HG02870 (cell line): ENCODE measurements at regions not wholly inside any gene's neighbourhood (a gene's known extent, or its start where the extent isn't known, plus 50 kb on each side); places are given as distances from the start of the nearest gene placed in this dataset.

Experiments
- ATAC-seq: cut with Tn5 transposase; IDR thresholded peaks from one replicate; pipeline ENCODE4 v1.9.1; 2021; ENCODE audit warnings: mild to moderate bottlenecking, moderate library complexity; ENCODE audit not compliant: unreplicated experiment

GRCh38 chr10:105347487-105347886, 706.4 kb downstream of the SORCS3 start:
- no peak for ATAC-seq

- no peak for ATAC-seq
These were observed 701.5 kb downstream of the SORCS3 start for GRCh38 chr10:105342606-105343005.

DNA sequence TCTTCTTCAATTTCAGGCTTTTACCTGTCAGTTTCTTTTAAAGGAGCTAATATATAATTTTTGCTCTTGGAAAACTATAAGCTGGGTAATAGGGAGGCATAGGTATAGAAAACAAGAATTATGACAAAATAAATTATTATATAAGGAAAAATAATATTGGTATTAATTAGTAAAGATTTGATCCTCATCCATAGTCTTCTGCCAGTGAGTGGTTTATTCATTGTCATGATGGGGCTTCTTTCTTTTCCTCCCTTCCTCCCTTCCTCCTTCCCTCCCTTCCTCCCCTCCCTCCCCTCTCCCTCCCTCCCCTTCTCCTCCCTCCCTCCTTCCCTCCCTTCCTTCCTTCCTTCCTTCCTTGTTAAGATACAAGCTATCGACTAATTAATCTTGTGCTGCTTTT, 698.6 kb downstream of the SORCS3 start:
- ATAC-seq = no peak

- ATAC-seq = no peak
These were observed 687.5 kb downstream of the SORCS3 start for GRCh38 chr10:105328503-105329133.
